ENCODE measurements at regions not wholly inside any gene's neighbourhood (a gene's known extent, or its start where the extent isn't known, plus 50 kb on each side); places are given as distances from the start of the nearest gene placed in this dataset.
"Not testable (repeated sequence)": the region's sequence is repeated elsewhere in the genome, so short reads cannot be mapped to it uniquely, and the experiment has no call there.

- DNase-seq: not testable (repeated sequence)
Measured at GRCh38 chrX:46151332-46151731, 393.9 kb downstream of the ZNF674 start.

GRCh38 chrX:46144566-46144965 is 400.7 kb downstream of the ZNF674 start:
- DNase-seq: no peak

GRCh38 chrX:46140272-46140671 is 404.9 kb downstream of the ZNF674 start:
- DNase-seq: no peak

GRCh38 chrX:46130247-46130646 is 415.0 kb downstream of the ZNF674 start:
- no peak for DNase-seq

- DNase-seq: no peak
Measured at GRCh38 chrX:46125111-46125510, 420.1 kb downstream of the ZNF674 start.

- no peak for DNase-seq
Measured at GRCh38 chrX:46117234-46117633, 428.0 kb downstream of the ZNF674 start.

GRCh38 chrX:46087310-46087709 is 457.9 kb downstream of the ZNF674 start:
- DNase-seq: not testable (repeated sequence)

GRCh38 chrX:46080121-46080520 is 465.1 kb downstream of the ZNF674 start:
- DNase-seq: not testable (repeated sequence)

GRCh38 chrX:46072791-46073190 is 472.4 kb downstream of the ZNF674 start:
- DNase-seq: no peak

- no peak for DNase-seq
Measured at GRCh38 chrX:46072372-46072771, 472.8 kb downstream of the ZNF674 start.

- DNase-seq: no peak
Measured at GRCh38 chrX:46070421-46070820, 474.8 kb downstream of the ZNF674 start.

GRCh38 chrX:46059316-46059715 is 485.9 kb downstream of the ZNF674 start:
- no peak for DNase-seq

GRCh38 chrX:46044486-46044885 is 500.7 kb downstream of the ZNF674 start:
- DNase-seq: no peak

- no peak for DNase-seq
Measured at GRCh38 chrX:46040001-46040400, 505.2 kb downstream of the ZNF674 start.

- no peak for DNase-seq
Measured at GRCh38 chrX:46039526-46039925, 505.7 kb downstream of the ZNF674 start.

GRCh38 chrX:46036508-46036907 is 508.7 kb downstream of the ZNF674 start:
- DNase-seq: no peak

- DNase-seq: no peak
Measured at GRCh38 chrX:46034868-46035267, 510.4 kb downstream of the ZNF674 start.

GRCh38 chrX:46029777-46030176 is 515.4 kb downstream of the ZNF674 start:
- DNase-seq: no peak

- DNase-seq: no peak
Measured at GRCh38 chrX:46016296-46016695, 528.9 kb downstream of the ZNF674 start.

- DNase-seq: no peak
Measured at GRCh38 chrX:46015653-46016052, 529.6 kb downstream of the ZNF674 start.

GRCh38 chrX:45992402-45993123 is 552.7 kb downstream of the ZNF674 start:
- no peak for DNase-seq

- no peak for DNase-seq
Measured at GRCh38 chrX:45986971-45987370, 558.2 kb downstream of the ZNF674 start.

- DNase-seq: no peak
Measured at GRCh38 chrX:45986081-45986480, 559.1 kb downstream of the ZNF674 start.

GRCh38 chrX:45982958-45983727 is 562.1 kb downstream of the ZNF674 start:
- DNase-seq: not testable (repeated sequence)
